GM23338 (cell line): ENCODE measurements at regions not wholly inside any gene's neighbourhood (a gene's known extent, or its start where the extent isn't known, plus 50 kb on each side); places are given as distances from the start of the nearest gene placed in this dataset.

Experiments
- ATAC-seq: fragments of 200-7000 bp; cut with Tn5 transposase; 3 replicates; pipeline ENCODE4 v1.9.1; 2020
- DNase-seq: peaks from one replicate; pipeline ENCODE4 v3.0.0-alpha.2; 2015; ENCODE audit warnings: low spot score
- H2AFZ ChIP-seq: fragments of 200-600 bp; sonication (generic); 2 replicates; pipeline ENCODE4 v1.8.0; 2016; ENCODE audit warnings: antibody characterized with exemption, mild to moderate bottlenecking, moderate library complexity
- H3F3A ChIP-seq: fragments of 200-600 bp; sonication (generic); replicated peaks from 2 replicates; pipeline ENCODE4 v1.8.0; 2017; ENCODE audit warnings: antibody characterized with exemption, mixed run types, low read depth
- H3K27ac ChIP-seq: fragments of 200-600 bp; sonication (generic); 2 replicates; pipeline ENCODE4 v1.6.1; 2016; ENCODE audit warnings: low read depth
- H3K27me3 ChIP-seq: fragments of 200-600 bp; sonication (generic); 2 replicates; pipeline ENCODE4 v1.8.0; 2016; ENCODE audit warnings: mild to moderate bottlenecking, mixed run types, moderate library complexity; ENCODE audit not compliant: insufficient read depth
- H3K36me3 ChIP-seq: fragments of 200-600 bp; sonication (generic); 2 replicates; pipeline ENCODE4 v1.8.0; 2016; ENCODE audit warnings: mild to moderate bottlenecking; ENCODE audit not compliant: insufficient read depth
- H3K4me1 ChIP-seq: fragments of 200-600 bp; sonication (generic); 2 replicates; pipeline ENCODE4 v1.8.0; 2016; ENCODE audit warnings: mild to moderate bottlenecking, moderate library complexity; ENCODE audit not compliant: insufficient read depth
- H3K4me2 ChIP-seq: fragments of 200-600 bp; sonication (generic); 2 replicates; pipeline ENCODE4 v1.7.1; 2017; ENCODE audit warnings: mixed run types
- H3K4me3 ChIP-seq: fragments of 200-600 bp; sonication (generic); 2 replicates; pipeline ENCODE4 v1.6.1; 2016; ENCODE audit warnings: mixed run types
- H3K79me2 ChIP-seq: fragments of 200-600 bp; sonication (generic); replicated peaks from 2 replicates; pipeline ENCODE4 v1.8.0; 2017; ENCODE audit warnings: mild to moderate bottlenecking; ENCODE audit not compliant: insufficient read depth
- H3K9me2 ChIP-seq: fragments of 200-600 bp; sonication (generic); 2 replicates; pipeline ENCODE4 v1.8.0; 2017; ENCODE audit not compliant: insufficient read depth
- H4K20me1 ChIP-seq: fragments of 200-600 bp; sonication (generic); replicated peaks from 2 replicates; pipeline ENCODE4 v1.8.0; 2017; ENCODE audit warnings: mild to moderate bottlenecking; ENCODE audit not compliant: insufficient read depth
- H3K27ac Mint-ChIP-seq: 2 replicates; pipeline ENCODE4 v1.8.0; 2020; ENCODE audit warnings: inconsistent platforms, mild to moderate bottlenecking, moderate library complexity, mixed read lengths
- H3K27me3 Mint-ChIP-seq: 3 replicates; pipeline ENCODE4 v1.8.0; 2022; ENCODE audit warnings: low read depth, mild to moderate bottlenecking, moderate library complexity, mixed read lengths, inconsistent platforms; ENCODE audit not compliant: insufficient read depth, poor library complexity
- H3K36me3 Mint-ChIP-seq: 3 replicates; pipeline ENCODE4 v1.8.0; 2021; ENCODE audit warnings: low read depth, mild to moderate bottlenecking, inconsistent platforms, moderate library complexity, mixed read lengths
- H3K4me1 Mint-ChIP-seq: 3 replicates; pipeline ENCODE4 v1.8.0; 2020; ENCODE audit warnings: mild to moderate bottlenecking, inconsistent platforms, mixed read lengths
- H3K4me3 Mint-ChIP-seq: 3 replicates; pipeline ENCODE4 v1.8.0; 2021; ENCODE audit warnings: moderate library complexity, mild to moderate bottlenecking, inconsistent platforms, mixed read lengths
- H3K9me3 Mint-ChIP-seq: 3 replicates; pipeline ENCODE4 v1.8.0; 2020; ENCODE audit warnings: moderate library complexity, mild to moderate bottlenecking, inconsistent platforms, mixed read lengths
- CREB1 ChIP-seq: fragments of 250-450 bp; sonication (Bioruptor Pico); IDR thresholded peaks from 2 replicates; pipeline ENCODE4 v1.5.0; 2020; ENCODE audit warnings: low read depth, mild to moderate bottlenecking, moderate library complexity
- CTCF ChIP-seq, 2 experiments: fragments of 200-600 bp in 1 of 2; sonication (generic) in 1 of 2; conservative IDR thresholded peaks; 2 replicates each; pipeline versions ENCODE4 v1.5.1 to v1.6.1; 2016 to 2017; ENCODE audit warnings: antibody characterized with exemption in 2 of 2, low read depth in 2 of 2, mild to moderate bottlenecking in 2 of 2, moderate library complexity in 1 of 2
- EZH2 ChIP-seq: fragments of 200-600 bp; sonication (generic); IDR thresholded peaks from one replicate; pipeline ENCODE4 v1.8.0; 2017; ENCODE audit warnings: antibody characterized with exemption, mild to moderate bottlenecking, low read depth; ENCODE audit not compliant: unreplicated experiment
- EZH2phosphoT487 ChIP-seq: fragments of 200-600 bp; sonication (generic); IDR thresholded peaks from one replicate; pipeline ENCODE4 v1.8.1; 2018; ENCODE audit warnings: antibody characterized with exemption; ENCODE audit not compliant: unreplicated experiment
- JUNB ChIP-seq: IDR thresholded peaks from one replicate; pipeline ENCODE4 v1.6.1; 2016; ENCODE audit warnings: antibody characterized with exemption; ENCODE audit not compliant: unreplicated experiment
- NANOG ChIP-seq: IDR thresholded peaks from 2 replicates; pipeline ENCODE4 v1.6.1; 2016; ENCODE audit warnings: antibody characterized with exemption, borderline replicate concordance
- POLR2AphosphoS5 ChIP-seq: IDR thresholded peaks from 2 replicates; pipeline ENCODE4 v1.6.1; 2016; ENCODE audit warnings: antibody characterized with exemption, low read depth
- REST ChIP-seq: IDR thresholded peaks from one replicate; pipeline ENCODE4 v1.6.1; 2018; ENCODE audit warnings: antibody characterized with exemption; ENCODE audit not compliant: unreplicated experiment
- STAT1 ChIP-seq: IDR thresholded peaks from one replicate; pipeline ENCODE4 v1.6.1; 2016; ENCODE audit warnings: antibody characterized with exemption; ENCODE audit not compliant: unreplicated experiment
- ZNF114 ChIP-seq: fragments of 250-450 bp; sonication (Bioruptor Pico); IDR thresholded peaks from 2 replicates; pipeline ENCODE4 v1.5.0; 2020; ENCODE audit warnings: mild to moderate bottlenecking, moderate library complexity
- ZNF331 ChIP-seq: fragments of 250-450 bp; sonication (Bioruptor Pico); IDR thresholded peaks from 2 replicates; pipeline ENCODE4 v1.5.0; 2020; ENCODE audit warnings: low read depth, mild to moderate bottlenecking, moderate library complexity
- TF ChIP-seq, protein P1 (sequence below): fragments of 250-450 bp; sonication (Bioruptor Pico); IDR thresholded peaks from 2 replicates; pipeline ENCODE4 v1.5.0; 2020; ENCODE audit warnings: mild to moderate bottlenecking, moderate library complexity
- TF ChIP-seq, protein P2 (sequence below): IDR thresholded peaks from 2 replicates; pipeline ENCODE4 v1.6.1; 2016; ENCODE audit warnings: antibody characterized with exemption

DNA sequence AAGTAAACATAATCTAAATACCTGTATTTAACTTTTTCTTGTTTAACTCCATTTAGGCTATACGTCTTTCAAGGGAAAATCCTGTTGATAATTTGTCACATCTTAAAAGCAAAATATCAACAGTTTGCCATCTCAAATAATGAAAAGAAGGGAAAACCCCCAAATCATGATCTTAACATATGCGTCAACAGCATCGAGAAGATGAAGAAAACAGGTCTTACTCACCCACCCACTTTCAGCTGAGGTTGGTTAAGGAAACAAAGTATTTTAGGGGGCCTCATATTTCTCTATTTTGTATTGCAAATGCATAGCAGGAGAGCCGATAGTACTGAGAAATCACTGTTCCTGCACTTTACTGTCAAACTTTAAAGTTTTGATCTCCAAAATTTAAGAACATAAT, 143.1 kb upstream of the COPS8 start:
- no peak for ATAC-seq
- no peak overlapping the region for H3K4me2 ChIP-seq
- H4K20me1 ChIP-seq = no peaks in the 10 kb centered on the region
- H2AFZ ChIP-seq = no peak overlapping the region
- no peak for DNase-seq
- TF ChIP-seq JUNB (no peak), ZNF331 (CRISPR knock-in tag) (no peak), REST (no peak), NANOG (no peak), CREB1 (no peak), STAT1 (no peak), EZH2 (no peak), ZNF114 (CRISPR knock-in tag) (no peak), EZH2phosphoT487 (no peak), CTCF (conservative IDR thresholded peaks at IDR 0.05; ENCODE audit: low read depth in 2 of 2) (no peak), POLR2AphosphoS5 (no peak)
- TF ChIP-seq, protein P1, sequence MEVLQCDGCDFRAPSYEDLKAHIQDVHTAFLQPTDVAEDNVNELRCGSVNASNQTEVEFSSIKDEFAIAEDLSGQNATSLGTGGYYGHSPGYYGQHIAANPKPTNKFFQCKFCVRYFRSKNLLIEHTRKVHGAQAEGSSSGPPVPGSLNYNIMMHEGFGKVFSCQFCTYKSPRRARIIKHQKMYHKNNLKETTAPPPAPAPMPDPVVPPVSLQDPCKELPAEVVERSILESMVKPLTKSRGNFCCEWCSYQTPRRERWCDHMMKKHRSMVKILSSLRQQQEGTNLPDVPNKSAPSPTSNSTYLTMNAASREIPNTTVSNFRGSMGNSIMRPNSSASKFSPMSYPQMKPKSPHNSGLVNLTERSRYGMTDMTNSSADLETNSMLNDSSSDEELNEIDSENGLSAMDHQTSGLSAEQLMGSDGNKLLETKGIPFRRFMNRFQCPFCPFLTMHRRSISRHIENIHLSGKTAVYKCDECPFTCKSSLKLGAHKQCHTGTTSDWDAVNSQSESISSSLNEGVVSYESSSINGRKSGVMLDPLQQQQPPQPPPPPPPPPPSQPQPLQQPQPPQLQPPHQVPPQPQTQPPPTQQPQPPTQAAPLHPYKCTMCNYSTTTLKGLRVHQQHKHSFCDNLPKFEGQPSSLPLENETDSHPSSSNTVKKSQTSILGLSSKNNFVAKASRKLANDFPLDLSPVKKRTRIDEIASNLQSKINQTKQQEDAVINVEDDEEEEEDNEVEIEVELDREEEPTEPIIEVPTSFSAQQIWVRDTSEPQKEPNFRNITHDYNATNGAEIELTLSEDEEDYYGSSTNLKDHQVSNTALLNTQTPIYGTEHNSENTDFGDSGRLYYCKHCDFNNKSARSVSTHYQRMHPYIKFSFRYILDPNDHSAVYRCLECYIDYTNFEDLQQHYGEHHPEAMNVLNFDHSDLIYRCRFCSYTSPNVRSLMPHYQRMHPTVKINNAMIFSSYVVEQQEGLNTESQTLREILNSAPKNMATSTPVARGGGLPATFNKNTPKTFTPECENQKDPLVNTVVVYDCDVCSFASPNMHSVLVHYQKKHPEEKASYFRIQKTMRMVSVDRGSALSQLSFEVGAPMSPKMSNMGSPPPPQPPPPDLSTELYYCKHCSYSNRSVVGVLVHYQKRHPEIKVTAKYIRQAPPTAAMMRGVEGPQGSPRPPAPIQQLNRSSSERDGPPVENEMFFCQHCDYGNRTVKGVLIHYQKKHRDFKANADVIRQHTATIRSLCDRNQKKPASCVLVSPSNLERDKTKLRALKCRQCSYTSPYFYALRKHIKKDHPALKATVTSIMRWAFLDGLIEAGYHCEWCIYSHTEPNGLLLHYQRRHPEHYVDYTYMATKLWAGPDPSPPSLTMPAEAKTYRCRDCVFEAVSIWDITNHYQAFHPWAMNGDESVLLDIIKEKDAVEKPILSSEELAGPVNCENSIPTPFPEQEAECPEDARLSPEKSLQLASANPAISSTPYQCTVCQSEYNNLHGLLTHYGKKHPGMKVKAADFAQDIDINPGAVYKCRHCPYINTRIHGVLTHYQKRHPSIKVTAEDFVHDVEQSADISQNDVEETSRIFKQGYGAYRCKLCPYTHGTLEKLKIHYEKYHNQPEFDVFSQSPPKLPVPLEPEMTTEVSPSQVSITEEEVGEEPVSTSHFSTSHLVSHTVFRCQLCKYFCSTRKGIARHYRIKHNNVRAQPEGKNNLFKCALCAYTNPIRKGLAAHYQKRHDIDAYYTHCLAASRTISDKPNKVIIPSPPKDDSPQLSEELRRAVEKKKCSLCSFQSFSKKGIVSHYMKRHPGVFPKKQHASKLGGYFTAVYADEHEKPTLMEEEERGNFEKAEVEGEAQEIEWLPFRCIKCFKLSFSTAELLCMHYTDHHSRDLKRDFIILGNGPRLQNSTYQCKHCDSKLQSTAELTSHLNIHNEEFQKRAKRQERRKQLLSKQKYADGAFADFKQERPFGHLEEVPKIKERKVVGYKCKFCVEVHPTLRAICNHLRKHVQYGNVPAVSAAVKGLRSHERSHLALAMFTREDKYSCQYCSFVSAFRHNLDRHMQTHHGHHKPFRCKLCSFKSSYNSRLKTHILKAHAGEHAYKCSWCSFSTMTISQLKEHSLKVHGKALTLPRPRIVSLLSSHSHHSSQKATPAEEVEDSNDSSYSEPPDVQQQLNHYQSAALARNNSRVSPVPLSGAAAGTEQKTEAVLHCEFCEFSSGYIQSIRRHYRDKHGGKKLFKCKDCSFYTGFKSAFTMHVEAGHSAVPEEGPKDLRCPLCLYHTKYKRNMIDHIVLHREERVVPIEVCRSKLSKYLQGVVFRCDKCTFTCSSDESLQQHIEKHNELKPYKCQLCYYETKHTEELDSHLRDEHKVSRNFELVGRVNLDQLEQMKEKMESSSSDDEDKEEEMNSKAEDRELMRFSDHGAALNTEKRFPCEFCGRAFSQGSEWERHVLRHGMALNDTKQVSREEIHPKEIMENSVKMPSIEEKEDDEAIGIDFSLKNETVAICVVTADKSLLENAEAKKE (CRISPR knock-in tag) = no peak
- TF ChIP-seq, protein P2, sequence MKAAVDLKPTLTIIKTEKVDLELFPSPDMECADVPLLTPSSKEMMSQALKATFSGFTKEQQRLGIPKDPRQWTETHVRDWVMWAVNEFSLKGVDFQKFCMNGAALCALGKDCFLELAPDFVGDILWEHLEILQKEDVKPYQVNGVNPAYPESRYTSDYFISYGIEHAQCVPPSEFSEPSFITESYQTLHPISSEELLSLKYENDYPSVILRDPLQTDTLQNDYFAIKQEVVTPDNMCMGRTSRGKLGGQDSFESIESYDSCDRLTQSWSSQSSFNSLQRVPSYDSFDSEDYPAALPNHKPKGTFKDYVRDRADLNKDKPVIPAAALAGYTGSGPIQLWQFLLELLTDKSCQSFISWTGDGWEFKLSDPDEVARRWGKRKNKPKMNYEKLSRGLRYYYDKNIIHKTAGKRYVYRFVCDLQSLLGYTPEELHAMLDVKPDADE = no peak
- no peaks in the 10 kb centered on the region for H3K9me3 Mint-ChIP-seq
- no peaks in the 10 kb centered on the region for H3K36me3 ChIP-seq
- no peaks in the 10 kb centered on the region for H3K36me3 Mint-ChIP-seq
- peaks cover 5% of the 10 kb centered on the region; the same call in 1 of the 3 replicates for H3K4me1 Mint-ChIP-seq
- no peaks in the 10 kb centered on the region for H3K27me3 ChIP-seq
- H3K79me2 ChIP-seq = no peaks in the 10 kb centered on the region
- no peak overlapping the region for H3K4me3 Mint-ChIP-seq
- no peaks in the 10 kb centered on the region for H3F3A ChIP-seq
- no peak overlapping the region for H3K4me3 ChIP-seq
- no peak overlapping the region for H3K27ac Mint-ChIP-seq
- H3K4me1 ChIP-seq = no peaks in the 10 kb centered on the region
- peaks cover 5% of the 10 kb centered on the region; the same call in 1 of the 2 replicates for H3K9me2 ChIP-seq
- peaks cover 8% of the 10 kb centered on the region for H3K27me3 Mint-ChIP-seq
- no peak overlapping the region for H3K27ac ChIP-seq
